Mesendoderm (in vitro differentiated cells): ENCODE measurements at regions not wholly inside any gene's neighbourhood (a gene's known extent, or its start where the extent isn't known, plus 50 kb on each side); places are given as distances from the start of the nearest gene placed in this dataset.

Experiments
- DNase-seq: peaks from one replicate; pipeline ENCODE4 v3.0.0; 2013
- H2AK5ac ChIP-seq: 2 replicates; pipeline ENCODE4 v1.6.1; 2013; ENCODE audit warnings: low read length, inconsistent platforms
- H2BK120ac ChIP-seq: 2 replicates; pipeline ENCODE4 v1.6.1; 2013; ENCODE audit warnings: low read depth, mild to moderate bottlenecking, low read length, moderate library complexity, mixed read lengths
- H2BK15ac ChIP-seq: replicated peaks from 2 replicates; pipeline ENCODE4 v1.6.1; 2013; ENCODE audit warnings: low read depth, mild to moderate bottlenecking, moderate library complexity
- H2BK5ac ChIP-seq: 2 replicates; pipeline ENCODE4 v1.6.1; 2013; ENCODE audit warnings: low read length, inconsistent platforms
- H3K18ac ChIP-seq: 2 replicates; pipeline ENCODE4 v1.6.1; 2013; ENCODE audit warnings: mild to moderate bottlenecking, low read length, mixed read lengths
- H3K23ac ChIP-seq: one replicate; pipeline ENCODE4 v1.6.1; 2013; ENCODE audit warnings: low read length
- H3K27ac ChIP-seq: 2 replicates; pipeline ENCODE4 v1.5.1; 2013; ENCODE audit warnings: low read depth, mild to moderate bottlenecking, inconsistent platforms, low read length, moderate library complexity
- H3K27me3 ChIP-seq: 2 replicates; pipeline ENCODE4 v1.6.1; 2013; ENCODE audit warnings: low read length, control low read depth, mild to moderate bottlenecking, inconsistent platforms; ENCODE audit not compliant: insufficient read depth, poor library complexity
- H3K36me3 ChIP-seq: 2 replicates; pipeline ENCODE4 v1.6.1; 2013; ENCODE audit warnings: low read length, inconsistent platforms; ENCODE audit not compliant: control insufficient read depth, insufficient read depth
- H3K4ac ChIP-seq: one replicate; pipeline ENCODE4 v1.6.1; 2013; ENCODE audit warnings: low read depth, mild to moderate bottlenecking, low read length, moderate library complexity
- H3K4me1 ChIP-seq: 2 replicates; pipeline ENCODE4 v1.6.1; 2013; ENCODE audit warnings: low read depth, low read length, inconsistent platforms; ENCODE audit not compliant: control insufficient read depth
- H3K4me2 ChIP-seq: 2 replicates; pipeline ENCODE4 v1.6.1; 2013; ENCODE audit warnings: low read length
- H3K4me3 ChIP-seq: 2 replicates; pipeline ENCODE4 v1.5.1; 2013; ENCODE audit warnings: mild to moderate bottlenecking, low read length
- H3K56ac ChIP-seq: one replicate; pipeline ENCODE4 v1.6.1; 2013; ENCODE audit warnings: low read length
- H3K79me1 ChIP-seq: 2 replicates; pipeline ENCODE4 v1.6.1; 2013; ENCODE audit warnings: low read length, inconsistent platforms
- H3K79me2 ChIP-seq: 2 replicates; pipeline ENCODE4 v1.6.1; 2013; ENCODE audit warnings: mild to moderate bottlenecking, low read length; ENCODE audit not compliant: control insufficient read depth, insufficient read depth
- H3K9ac ChIP-seq: 2 replicates; pipeline ENCODE4 v1.6.1; 2013; ENCODE audit warnings: low read length, inconsistent platforms
- H4K5ac ChIP-seq: one replicate; pipeline ENCODE4 v1.6.1; 2013; ENCODE audit warnings: low read length
- H4K8ac ChIP-seq: one replicate; pipeline ENCODE4 v1.6.1; 2013; ENCODE audit warnings: low read depth, mild to moderate bottlenecking, control low read depth, low read length, moderate library complexity
- WGBS: extraction: QIAGEN DNeasy Blood & Tissue Kit; methylation state at CpG from one replicate; pipeline ENCODE4 v1.1.7; 2013; ENCODE audit warnings: low lambda C conversion rate, missing lambda C conversion rate; ENCODE audit not compliant: insufficient coverage; ENCODE audit errors: extremely low coverage; 5-methylcytosine and 5-hydroxymethylcytosine counted together

DNA sequence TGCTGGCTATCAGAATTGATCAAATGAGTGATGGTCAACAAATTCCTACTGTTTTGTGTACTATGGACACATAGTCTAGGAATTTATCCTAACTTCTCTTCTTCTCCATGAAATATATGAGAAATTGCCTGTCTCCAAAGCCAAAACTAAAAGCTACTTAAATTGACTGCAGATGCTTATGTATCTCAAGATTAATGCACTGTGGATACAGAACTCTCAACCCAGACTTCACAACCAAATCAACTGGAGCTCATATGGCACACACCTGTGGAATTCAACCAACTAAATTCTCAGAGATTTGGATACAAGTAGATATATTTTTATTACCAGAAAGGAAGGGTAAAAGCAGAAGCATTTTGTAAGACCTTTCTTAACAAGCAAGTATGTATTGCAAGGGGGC lies 566.1 kb downstream of the LTN1 start:
- H3K36me3 ChIP-seq, result no peaks in the 10 kb centered on the region
- H3K79me2 ChIP-seq, result no peaks in the 10 kb centered on the region
- H3K27ac ChIP-seq, result no peak overlapping the region
- no peak overlapping the region for H2BK5ac ChIP-seq
- H3K56ac ChIP-seq, result no peak overlapping the region
- H4K8ac ChIP-seq, result no peak overlapping the region
- H3K23ac ChIP-seq, result no peak overlapping the region
- H3K18ac ChIP-seq, result no peak overlapping the region
- H2AK5ac ChIP-seq, result no peak overlapping the region
- no peak overlapping the region for H2BK15ac ChIP-seq
- no peak for DNase-seq
- H3K27me3 ChIP-seq, result no peaks in the 10 kb centered on the region
- H3K4ac ChIP-seq, result no peak overlapping the region
- no peak overlapping the region for H4K5ac ChIP-seq
- no peak overlapping the region for H3K4me2 ChIP-seq
- H3K4me1 ChIP-seq, result no peaks in the 10 kb centered on the region
- no peak overlapping the region for H3K4me3 ChIP-seq
- H3K9ac ChIP-seq, result no peak overlapping the region
- H2BK120ac ChIP-seq, result no peak overlapping the region
- no peaks in the 10 kb centered on the region for H3K79me1 ChIP-seq

DNA sequence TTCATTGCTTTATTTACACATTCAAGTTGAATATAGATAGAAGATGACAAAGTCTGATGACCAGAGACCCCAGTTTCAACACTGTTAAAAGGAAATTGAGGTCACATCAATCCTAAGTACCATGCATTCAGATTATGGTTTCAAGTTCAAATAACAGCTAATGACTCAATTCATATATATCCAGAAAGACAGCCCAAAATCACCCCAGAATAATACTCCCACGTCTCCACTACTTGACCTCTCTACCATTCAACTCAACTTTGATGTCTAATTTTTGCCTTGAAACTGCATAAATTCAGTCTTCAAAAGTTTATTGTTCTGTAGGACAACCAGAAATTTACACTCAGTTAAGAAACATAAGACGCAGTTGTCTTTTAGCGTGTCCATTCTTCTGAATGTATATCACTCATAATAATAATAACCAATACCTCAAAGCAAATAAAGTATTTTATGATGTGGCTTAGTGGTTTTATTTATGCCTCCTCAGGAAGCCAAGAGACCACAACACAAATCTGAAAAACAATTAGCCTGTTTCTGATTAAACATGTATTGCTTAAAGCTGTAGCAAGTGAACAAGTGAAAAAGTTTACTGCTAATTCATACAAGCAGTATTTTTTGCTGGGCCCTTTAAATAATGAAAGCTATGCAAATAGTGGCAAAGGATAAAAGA lies 569.0 kb downstream of the LTN1 start:
- H3K27ac ChIP-seq, result no peak overlapping the region
- H3K56ac ChIP-seq, result no peak overlapping the region
- H2BK15ac ChIP-seq, result no peak overlapping the region
- no peak overlapping the region for H4K8ac ChIP-seq
- H3K18ac ChIP-seq, result no peak overlapping the region
- no peak overlapping the region for H2BK120ac ChIP-seq
- no peaks in the 10 kb centered on the region for H3K79me1 ChIP-seq
- no peak overlapping the region for H3K4ac ChIP-seq
- no CpG with 5 or more reads among the region's 3 CpGs for WGBS
- H4K5ac ChIP-seq, result no peak overlapping the region
- no peak overlapping the region for H2AK5ac ChIP-seq
- no peak overlapping the region for H3K4me2 ChIP-seq
- no peaks in the 10 kb centered on the region for H3K4me1 ChIP-seq
- no peak for DNase-seq
- H3K23ac ChIP-seq, result no peak overlapping the region
- H3K27me3 ChIP-seq, result no peaks in the 10 kb centered on the region
- no peaks in the 10 kb centered on the region for H3K36me3 ChIP-seq
- no peak overlapping the region for H3K9ac ChIP-seq
- no peak overlapping the region for H3K4me3 ChIP-seq
- no peaks in the 10 kb centered on the region for H3K79me2 ChIP-seq
- H2BK5ac ChIP-seq, result no peak overlapping the region

DNA sequence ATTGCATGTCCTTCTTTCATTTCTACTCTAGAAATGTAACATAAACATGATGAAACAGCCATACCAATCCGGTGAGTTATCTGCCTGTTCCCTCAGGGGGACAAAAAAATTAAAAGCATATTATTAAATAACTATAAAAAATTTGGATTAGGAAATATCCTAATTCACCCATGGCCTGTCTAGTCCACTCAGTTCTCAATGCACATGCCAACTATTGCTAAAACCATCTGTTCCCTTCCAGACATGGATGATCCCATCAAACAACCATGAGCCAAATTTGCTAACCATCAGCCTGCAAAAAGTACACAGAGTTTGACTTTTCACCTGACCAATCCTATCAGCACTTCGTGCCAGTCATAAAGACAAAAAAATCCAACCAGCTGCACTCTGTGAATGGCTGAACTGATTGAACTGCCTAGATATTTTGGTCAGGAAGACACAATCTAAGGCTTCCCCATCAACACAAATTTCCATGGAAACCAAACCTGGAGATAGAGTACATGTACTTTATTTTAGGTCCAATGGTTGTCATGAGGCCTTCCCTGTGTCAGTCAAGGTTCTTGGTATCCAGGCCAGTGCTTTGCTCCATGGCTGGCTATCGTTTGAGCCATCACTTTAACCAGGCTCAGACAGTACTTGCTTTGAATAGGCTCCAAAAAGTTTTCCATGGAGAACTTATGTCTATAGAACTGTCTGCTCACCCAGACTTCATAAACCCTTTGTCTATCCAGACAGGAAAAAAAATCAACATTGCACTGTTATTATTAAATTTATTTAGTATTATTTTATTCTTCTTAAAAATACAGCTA lies 570.8 kb downstream of the LTN1 start:
- WGBS, result no CpG with 5 or more reads among the region's 3 CpGs
- Histone ChIP-seq H2AK5ac (no peak overlapping the region), H3K56ac (no peak overlapping the region), H3K4me3 (no peak overlapping the region), H3K79me2 (no peaks in the 10 kb centered on the region), H3K9ac (no peak overlapping the region), H3K23ac (no peak overlapping the region), H2BK15ac (no peak overlapping the region), H3K4me1 (no peaks in the 10 kb centered on the region), H3K27me3 (no peaks in the 10 kb centered on the region), H2BK5ac (no peak overlapping the region), H3K36me3 (no peaks in the 10 kb centered on the region), H3K4me2 (no peak overlapping the region), H2BK120ac (no peak overlapping the region), H4K5ac (no peak overlapping the region), H3K79me1 (no peaks in the 10 kb centered on the region), H3K4ac (no peak overlapping the region), H4K8ac (no peak overlapping the region), H3K18ac (no peak overlapping the region), H3K27ac (no peak overlapping the region)
- no peak for DNase-seq

DNA sequence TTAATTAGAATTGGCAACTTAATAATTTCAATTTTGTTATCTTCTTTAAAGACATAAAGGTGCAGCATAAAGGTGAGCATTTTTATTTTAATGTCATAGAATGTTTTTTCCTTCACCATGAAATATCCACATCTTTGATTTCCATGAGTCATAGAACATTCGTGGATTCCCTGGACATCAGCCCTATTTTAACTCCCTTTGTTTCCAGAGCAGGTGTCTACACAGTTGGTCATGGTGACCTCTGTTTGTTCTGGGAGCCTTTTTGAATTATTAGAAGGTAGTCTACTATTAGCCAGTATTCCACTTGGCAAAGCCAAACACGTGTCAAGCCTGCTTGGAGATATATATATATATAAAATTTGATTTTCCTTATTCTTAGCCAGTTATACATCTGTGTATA lies 572.9 kb downstream of the LTN1 start:
- Histone ChIP-seq H4K8ac (no peak overlapping the region), H2BK120ac (no peak overlapping the region), H3K79me2 (no peaks in the 10 kb centered on the region), H3K79me1 (no peaks in the 10 kb centered on the region), H2AK5ac (no peak overlapping the region), H4K5ac (no peak overlapping the region), H3K27me3 (no peaks in the 10 kb centered on the region), H3K23ac (no peak overlapping the region), H3K4me3 (no peak overlapping the region), H3K4me1 (no peaks in the 10 kb centered on the region), H3K56ac (no peak overlapping the region), H3K9ac (no peak overlapping the region), H2BK5ac (no peak overlapping the region), H2BK15ac (no peak overlapping the region), H3K36me3 (no peaks in the 10 kb centered on the region), H3K4ac (no peak overlapping the region), H3K4me2 (no peak overlapping the region), H3K27ac (no peak overlapping the region), H3K18ac (no peak overlapping the region)
- no peak for DNase-seq
- WGBS, result no CpG with 5 or more reads among the region's 2 CpGs

DNA sequence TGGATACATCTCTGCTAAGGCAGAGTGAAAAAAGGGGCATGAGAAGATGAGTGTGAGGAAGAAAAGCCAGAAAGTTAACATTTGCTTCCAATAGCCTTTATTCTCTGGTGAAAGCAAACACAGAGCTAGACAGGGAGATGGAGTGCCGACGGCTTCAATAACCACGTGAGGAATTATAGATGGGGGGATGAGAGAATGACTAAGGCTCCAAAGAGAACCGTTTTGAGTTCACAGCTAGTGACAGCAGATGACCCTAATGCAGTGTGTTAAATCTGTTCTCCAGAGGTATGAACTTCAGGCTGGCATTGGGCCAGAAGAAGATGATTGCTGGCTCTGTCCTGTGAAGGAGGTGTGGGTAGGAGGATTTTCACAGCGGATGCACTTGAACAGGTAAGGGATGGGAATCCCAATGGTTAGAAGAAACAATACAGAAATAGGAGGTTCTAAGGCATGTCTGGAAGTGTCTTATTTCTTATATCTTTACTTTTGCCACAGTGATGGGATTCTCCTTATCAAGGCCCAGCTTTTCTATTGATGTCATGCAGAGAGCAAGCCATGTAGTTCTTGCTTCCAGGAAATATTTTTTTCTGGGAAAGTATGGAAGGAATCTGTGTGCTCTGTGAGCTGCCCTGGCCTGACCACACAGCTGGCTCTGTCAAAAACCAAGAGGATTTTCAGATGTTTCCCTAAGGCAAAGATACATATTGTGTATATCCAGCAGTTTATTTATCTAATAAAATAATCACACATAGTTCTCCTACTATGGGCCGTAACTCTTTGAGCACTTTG lies 573.8 kb downstream of the LTN1 start:
- Histone ChIP-seq H3K4ac (no peak overlapping the region), H3K4me3 (no peak overlapping the region), H3K56ac (no peak overlapping the region), H3K79me2 (no peaks in the 10 kb centered on the region), H2BK120ac (no peak overlapping the region), H3K4me1 (no peaks in the 10 kb centered on the region), H2BK15ac (no peak overlapping the region), H3K23ac (no peak overlapping the region), H3K27ac (no peak overlapping the region), H3K79me1 (no peaks in the 10 kb centered on the region), H3K4me2 (no peak overlapping the region), H3K36me3 (no peaks in the 10 kb centered on the region), H4K5ac (no peak overlapping the region), H2AK5ac (no peak overlapping the region), H4K8ac (no peak overlapping the region), H2BK5ac (no peak overlapping the region), H3K27me3 (no peaks in the 10 kb centered on the region), H3K9ac (no peak overlapping the region), H3K18ac (no peak overlapping the region)
- no CpG with 5 or more reads among the region's 6 CpGs for WGBS
- DNase-seq, result no peak
